NCI-H82 treated with DMSO at 0.1 percent for 48 hours (cell line): ENCODE measurements at regions not wholly inside any gene's neighbourhood (a gene's known extent, or its start where the extent isn't known, plus 50 kb on each side); places are given as distances from the start of the nearest gene placed in this dataset.
"Not testable (repeated sequence)": the region's sequence is repeated elsewhere in the genome, so short reads cannot be mapped to it uniquely, and the experiment has no call there.

Experiments used
- DNase-seq: peaks from one replicate; lab custom pipeline; 2025; ENCODE audit not compliant: unreplicated experiment; lab: John Stamatoyannopoulos, UW

- no peak for DNase-seq
Measured at GRCh38 chr3:30294241-30294667, 312.1 kb upstream of the TGFBR2 start.

DNA sequence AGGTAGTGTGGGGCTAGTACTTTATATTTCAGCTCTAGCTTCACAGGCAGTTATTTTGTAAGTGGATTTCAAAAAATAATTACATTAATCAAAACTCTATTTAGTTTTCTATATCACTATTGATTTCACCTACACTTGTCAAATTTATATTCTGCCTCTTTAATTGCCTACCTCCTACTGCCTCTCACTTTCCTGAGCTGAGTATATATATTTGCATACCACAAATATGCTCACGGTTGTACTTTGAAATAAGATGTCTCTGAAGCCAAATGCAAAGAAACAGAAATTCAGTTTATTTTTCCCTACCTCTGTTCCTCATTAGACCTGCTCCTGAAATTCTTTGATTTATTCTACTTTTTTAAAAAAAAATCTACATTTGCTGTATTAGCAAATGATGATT, 309.3 kb upstream of the TGFBR2 start:
- DNase-seq: no peak

DNA sequence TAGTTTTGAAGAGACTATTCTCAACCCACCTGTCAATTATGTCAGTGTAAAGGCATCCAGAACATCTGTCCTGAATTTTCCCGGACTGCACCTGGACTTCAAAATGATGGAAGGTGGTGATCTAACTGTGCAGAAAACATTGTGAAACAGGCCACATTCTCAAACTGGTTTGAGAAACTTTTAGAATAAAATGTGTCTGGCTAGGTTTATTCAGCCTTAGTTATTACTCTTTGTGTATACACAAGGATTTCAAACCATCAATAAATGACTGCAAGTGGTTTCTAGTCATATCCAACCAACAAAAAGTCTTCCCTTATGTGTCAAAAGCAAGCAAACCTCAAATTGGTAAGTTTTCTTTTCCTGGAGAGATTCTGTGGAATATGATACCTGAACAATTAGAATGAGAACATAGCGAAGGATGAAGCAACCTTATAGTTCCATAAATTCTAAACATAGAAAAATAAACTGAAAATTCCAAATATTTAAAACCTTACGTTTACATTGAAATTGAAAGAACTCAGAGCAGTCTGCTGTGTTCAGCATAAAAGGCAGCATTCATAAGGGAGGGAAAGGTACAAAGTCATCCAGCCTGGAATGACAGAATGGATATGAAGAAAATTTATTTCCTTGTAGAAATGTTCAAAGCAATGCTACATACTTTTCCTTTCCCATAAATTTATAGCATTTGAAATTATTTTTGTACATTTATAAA, 306.6 kb upstream of the TGFBR2 start:
- DNase-seq: no peak

GRCh38 chr3:30300809-30301208, 305.6 kb upstream of the TGFBR2 start:
- DNase-seq: no peak

DNA sequence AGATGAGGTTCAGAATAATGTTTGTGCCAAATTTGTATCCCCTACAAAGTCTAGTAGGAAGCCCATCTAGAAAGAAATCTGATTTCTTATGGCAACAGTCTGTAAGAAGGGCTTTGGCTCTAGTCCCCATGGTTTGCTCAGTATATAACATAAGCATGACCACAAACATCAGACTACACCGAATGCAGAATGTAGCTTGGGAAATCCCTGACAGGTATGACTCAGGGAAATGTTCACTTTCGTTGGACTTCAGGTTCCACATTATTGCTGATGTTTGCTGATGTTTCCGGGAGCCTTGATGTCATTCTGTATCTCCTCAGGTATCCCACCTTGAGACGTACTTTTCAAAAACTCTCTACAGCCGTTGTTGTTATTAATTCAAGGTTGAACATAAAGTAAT, 304.4 kb upstream of the TGFBR2 start:
- DNase-seq: no peak

GRCh38 chr3:30303770-30304169, 302.6 kb upstream of the TGFBR2 start:
- no peak for DNase-seq

DNA sequence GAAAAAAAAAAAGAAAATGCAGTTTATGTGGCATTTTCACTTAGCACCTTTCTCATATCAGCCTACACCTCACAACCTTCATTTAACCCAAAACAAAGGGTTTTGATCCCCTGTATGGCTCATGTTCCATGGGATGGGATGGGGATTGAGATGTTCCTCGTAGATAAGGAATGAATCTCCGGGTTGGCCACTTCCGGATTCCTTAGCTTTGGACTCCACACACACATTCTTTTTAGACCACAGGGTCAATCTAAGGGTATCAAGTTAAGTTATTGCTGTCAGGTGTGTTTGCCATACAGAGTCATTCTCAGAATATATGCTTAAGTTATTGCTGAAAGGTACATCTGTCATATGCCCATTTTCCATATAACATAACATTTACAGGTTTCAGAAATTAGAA, 301.4 kb upstream of the TGFBR2 start:
- no peak for DNase-seq

DNA sequence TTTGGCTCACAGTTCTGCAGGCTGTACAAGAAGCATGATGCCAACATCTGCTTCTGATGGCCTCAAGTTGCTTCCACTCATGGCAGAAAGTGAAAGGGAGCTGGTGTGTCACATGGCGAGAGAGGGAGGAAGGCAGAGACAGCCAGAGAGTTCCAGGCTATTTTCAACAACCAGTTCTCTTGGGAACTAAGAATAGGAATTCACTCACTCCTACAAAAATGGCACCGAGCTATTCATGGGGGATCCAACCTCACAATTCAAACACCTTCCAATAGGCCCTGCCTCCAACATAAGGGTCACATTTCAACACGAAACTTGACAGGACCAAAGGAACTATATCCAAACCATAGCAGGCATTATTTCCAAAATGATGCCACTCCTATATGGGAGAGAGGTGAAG, 299.5 kb upstream of the TGFBR2 start:
- DNase-seq: no peak

GRCh38 chr3:30307372-30307950, 298.9 kb upstream of the TGFBR2 start:
- no peak for DNase-seq

DNA sequence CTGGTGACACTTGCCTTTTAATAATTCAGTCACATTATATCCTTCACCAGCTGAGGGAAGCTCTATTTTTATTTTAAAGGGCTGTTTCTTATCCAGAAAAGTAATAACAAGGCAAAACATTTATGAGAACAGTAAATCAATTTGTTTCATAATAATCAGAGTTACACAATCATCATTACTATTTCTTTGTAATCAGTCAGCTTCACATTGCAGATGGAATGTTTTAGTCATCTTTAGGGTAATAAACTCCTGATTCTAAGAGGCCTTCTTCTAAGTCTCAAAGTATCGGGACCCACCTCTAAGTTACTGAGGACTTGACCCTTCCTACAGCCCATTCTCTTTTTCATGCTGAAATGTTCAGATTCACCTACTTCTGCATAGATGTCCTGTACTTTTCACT, 298.3 kb upstream of the TGFBR2 start:
- DNase-seq: no peak

DNA sequence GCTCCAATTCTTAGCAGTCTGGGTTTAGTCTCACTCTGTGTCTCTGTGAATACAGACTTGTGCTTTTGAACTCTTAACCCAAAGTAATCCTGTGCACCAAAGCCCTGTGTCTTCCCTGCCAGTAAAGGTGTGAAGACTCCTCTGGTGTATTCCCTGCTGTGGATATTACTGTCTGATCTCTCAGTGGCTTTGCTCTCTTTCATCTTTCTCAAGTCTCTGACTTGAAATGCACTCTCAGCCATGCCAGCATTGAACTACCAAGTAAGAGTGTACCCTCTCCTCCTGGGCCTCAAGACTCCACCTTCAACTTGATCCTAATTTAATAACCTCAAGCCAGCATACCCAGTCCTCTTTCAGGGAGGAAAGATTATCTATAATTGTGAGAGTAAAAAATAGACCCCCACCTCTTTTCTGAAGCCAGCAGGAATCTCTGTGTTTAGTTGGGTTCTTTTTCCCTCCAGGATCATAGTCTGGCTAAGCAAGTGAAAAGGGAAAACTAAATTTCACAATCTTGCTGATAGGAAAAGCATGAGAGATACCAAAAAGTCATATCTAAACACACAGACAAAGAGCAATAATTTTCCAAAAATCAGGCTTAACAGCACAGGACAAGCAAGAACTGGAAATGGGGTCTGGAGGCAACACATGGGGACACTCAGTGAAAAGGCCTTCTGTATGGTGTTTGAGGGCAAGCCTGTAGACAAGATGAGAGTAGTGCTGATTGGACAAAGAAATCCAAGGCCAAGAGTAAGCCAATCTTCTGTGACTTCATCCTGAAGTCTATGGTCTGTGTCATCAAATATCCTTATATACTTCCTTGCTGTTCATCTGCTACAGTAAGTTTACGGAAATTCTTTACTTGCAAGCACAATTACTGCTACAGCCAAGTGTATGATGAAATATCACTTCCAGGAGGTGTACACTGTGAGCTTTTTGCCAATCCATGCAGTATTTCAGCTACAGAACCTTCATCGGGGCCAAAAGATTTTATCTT, 296.1 kb upstream of the TGFBR2 start:
- DNase-seq: no peak

- no peak for DNase-seq
Measured at GRCh38 chr3:30311781-30312180, 294.6 kb upstream of the TGFBR2 start.

DNA sequence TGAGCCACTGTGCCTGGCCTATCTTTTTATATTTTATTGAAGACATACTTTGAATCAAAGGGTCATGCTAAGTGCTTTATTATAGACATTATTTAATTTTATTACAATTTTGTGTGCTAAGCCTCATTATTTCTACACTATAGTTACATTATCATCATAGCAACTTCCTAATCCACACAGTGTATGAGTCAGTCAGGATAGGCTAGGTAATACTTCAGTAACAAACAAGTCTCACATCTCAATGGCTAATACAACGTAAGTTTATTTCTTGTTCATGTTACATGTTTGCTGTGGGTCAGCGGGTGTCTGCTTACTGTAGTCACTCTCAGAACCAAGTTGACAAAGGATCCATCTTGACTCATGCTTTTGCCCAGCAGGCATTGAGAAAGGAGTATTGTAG, 292.6 kb upstream of the TGFBR2 start:
- DNase-seq: no peak

GRCh38 chr3:30314757-30315325, 291.6 kb upstream of the TGFBR2 start:
- DNase-seq: no peak

GRCh38 chr3:30315447-30315846, 291.0 kb upstream of the TGFBR2 start:
- no peak for DNase-seq

GRCh38 chr3:30317561-30317960, 288.8 kb upstream of the TGFBR2 start:
- no peak for DNase-seq

DNA sequence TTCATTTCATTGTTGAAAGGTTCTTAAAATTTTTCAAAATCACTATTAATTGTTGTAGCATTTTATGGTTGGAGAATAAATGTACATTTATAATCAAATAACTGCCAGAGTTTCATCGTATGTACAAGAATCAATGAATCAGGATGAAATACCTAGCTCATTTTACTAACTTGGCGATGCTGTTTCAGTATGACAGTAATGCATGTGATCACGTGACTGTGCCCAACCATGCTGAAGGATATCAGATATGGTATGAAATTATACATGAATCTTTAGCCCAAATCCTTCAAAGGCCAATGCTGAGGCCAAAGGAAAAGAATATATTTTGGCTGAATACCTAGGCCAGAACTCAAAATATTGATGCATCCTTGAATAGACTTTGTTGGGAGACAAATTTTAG, 288.3 kb upstream of the TGFBR2 start:
- DNase-seq: no peak

DNA sequence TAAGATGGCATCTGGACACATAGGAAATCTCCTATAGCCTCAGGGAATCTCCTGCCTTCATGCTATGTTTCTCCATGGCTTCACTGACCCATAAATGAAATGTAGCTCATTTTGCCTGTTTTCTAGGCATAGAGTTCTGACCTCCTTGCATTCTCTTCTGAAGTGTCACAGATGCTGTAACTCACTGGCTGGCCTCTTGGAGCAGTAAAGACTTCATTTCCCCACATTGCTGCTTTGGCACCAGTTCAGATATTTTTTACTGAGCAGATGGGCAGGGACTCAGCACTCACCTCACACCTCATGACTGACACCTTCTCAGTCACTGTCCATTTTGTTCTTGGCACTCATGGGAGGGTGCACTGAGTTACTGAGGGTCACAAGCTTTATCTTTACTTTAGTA, 286.7 kb upstream of the TGFBR2 start:
- DNase-seq: peak; percentile 69

DNA sequence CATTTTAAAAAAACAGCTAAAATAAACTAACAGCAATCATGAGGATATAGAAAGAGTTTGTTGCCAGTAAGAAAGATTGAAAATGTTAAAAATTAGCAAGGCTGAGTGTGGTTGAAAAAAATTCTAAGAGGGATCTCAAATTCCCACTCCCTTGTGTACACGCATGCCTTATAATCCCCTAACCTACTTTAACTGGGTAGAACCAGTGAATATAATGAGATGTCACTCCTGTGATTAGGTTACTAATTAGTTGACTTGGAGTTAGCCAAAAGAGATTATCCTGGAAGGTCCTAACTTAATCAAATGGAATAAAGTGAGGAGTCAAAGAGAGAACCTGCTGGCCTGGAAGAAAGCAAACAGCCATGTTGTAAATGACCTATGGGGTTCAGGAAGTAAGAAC, 286.0 kb upstream of the TGFBR2 start:
- peak; percentile 80 for DNase-seq

DNA sequence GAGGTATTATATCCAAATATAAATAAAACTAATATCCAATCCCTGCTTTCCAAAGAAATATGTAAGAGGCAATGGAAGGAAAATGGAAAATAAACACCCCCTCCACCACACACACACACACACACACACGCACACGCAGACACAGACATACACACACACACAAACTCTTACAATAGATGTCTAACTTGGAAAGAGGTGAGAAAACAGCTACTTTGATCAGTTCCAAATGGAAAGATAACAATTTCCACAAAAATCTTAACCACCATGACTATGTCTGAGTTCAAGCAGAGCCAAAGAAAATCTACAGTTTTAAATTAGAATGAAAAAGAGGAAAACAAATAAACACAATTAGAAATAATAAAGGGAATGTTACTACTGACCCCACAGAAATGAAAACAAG, 285.3 kb upstream of the TGFBR2 start:
- DNase-seq: no peak

DNA sequence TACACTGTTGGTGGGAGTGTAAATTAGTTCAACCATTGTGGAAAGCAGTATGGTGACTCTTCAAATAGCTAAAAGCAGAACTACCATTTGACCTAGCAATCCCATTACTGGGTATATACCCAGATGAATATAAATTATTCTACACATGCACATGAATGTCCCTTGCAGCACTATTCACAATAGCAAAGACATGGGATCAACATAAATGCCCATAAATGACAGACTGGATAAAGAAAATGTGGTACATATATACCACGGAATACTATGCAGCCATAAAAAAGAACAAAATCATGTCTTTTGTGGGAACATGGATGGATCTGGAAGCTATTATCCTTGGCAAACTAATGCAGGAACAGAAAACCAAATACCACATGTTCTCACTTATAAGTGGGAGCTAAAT, 282.8 kb upstream of the TGFBR2 start:
- DNase-seq: not testable (repeated sequence)

DNA sequence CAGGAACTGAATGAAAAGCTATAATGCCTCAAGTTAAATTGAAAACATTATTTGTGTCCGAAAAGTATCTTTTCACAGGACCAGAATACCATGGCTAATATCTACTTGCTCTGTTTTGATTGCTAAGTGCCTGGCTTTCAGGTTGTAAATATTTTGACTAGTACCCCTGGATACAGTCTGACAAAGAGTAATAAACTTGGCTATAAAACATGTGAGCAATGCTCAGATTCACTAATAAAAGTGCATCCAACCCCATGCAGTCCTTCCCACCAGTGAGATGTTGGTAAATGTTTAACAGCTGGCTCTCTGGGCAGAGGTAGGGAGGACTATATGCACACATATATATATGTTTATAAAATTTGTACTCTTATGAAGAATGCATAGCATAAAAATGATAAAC, 281.8 kb upstream of the TGFBR2 start:
- no peak for DNase-seq
